ENCODE measurements at regions not wholly inside any gene's neighbourhood (a gene's known extent, or its start where the extent isn't known, plus 50 kb on each side); places are given as distances from the start of the nearest gene placed in this dataset.

DNA sequence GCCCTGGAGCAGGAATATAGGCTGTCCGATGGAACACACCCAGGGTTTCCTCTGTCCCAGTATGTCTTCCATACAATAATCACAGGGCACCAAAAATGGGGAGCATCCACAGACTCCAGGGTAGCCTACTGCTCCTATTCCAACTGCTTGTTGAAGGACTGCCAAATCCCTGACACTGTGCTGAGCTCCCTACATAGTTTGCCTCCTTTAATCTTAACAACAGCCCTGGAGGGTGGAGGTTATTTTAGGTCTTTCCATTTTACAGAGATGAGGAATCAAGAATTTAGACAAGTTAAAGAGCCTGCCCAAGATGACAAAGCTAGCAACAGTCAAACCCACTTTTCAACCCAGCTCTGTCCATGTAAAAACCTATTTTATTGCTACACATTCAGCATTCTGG lies 790.4 kb downstream of the DIAPH3 start:
- Histone ChIP-seq H3K4me3 (replicated peaks in 1 of 3; ENCODE audit: insufficient read depth in 1 of 3, low read depth in 2 of 3, low read length in 3 of 3) (no peak overlapping the region), H3K27me3 (ENCODE audit: control insufficient read depth in 1 of 2, insufficient read depth in 2 of 2, low read length in 2 of 2) (no peaks in the 10 kb centered on the region), H3K9me3 (ENCODE audit: low read length) (no peaks in the 10 kb centered on the region), H3K36me3 (replicated peaks in 1 of 2; ENCODE audit: control insufficient read depth in 1 of 2, insufficient read depth in 2 of 2, low read length in 2 of 2) (no peaks in the 10 kb centered on the region), H3K27ac (ENCODE audit: extremely low read length, insufficient read depth, low read length) (no peak overlapping the region), H3K9ac (ENCODE audit: insufficient read depth, low read depth, low read length) (no peak overlapping the region), H3K4me1 (ENCODE audit: insufficient read depth, low read length) (no peaks in the 10 kb centered on the region), H2AFZ (ENCODE audit: low read length) (no peak overlapping the region), H4K20me1 (ENCODE audit: insufficient read depth, low read length) (no peaks in the 10 kb centered on the region), H3K79me2 (ENCODE audit: insufficient read depth, low read length) (no peaks in the 10 kb centered on the region), H3K4me2 (ENCODE audit: low read depth, low read length) (no peak overlapping the region)
- no peak for DNase-seq (ENCODE audit: low spot score)
- TF ChIP-seq HOXA3 (CRISPR knock-in tag; IDR thresholded peaks at IDR 0.05) (no peak), TERF1 (CRISPR knock-in tag; IDR thresholded peaks at IDR 0.05) (no peak)
- ATAC-seq = no peak
- no TSS peak for BruUV-seq (replicated peaks)
- FAIRE-seq = no peak
- ChIA-PET POLR2A (no interaction called here), CTCF (ENCODE audit: low intra/inter-chr PET ratio, low total read pairs) (no interaction called here)
- in situ Hi-C loops (cut with HindIII; ENCODE audit: extremely low pct_ligation_motif_present, low pct_unique_long_range_greater_than_20kb) = no loop called here
- WGBS (ENCODE audit: low lambda C conversion rate) = 0% methylated on average over 1 of the region's 1 CpG
- intact Hi-C loops (cut with micrococcal nuclease; ENCODE audit: unreplicated experiment) = no loop called here

DNA sequence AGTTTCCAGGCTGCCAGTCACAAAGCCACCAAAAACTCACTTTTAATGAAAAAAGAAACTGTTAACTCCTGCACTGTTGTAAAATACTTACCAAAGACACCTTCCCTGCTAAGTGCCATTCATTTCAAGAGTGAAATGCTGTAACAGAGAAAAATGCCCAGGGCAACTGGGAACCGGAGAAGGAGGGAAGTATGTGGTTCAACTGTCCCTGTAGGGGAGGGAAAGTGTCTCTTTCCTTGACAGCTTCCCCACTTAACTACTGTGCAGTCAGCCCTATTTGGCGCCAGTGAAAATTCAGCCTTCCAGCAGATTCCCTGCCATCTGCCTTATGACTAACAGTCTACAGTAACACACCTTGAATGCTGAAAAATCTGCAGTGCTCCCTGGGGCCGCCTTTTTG lies 789.0 kb downstream of the DIAPH3 start:
- POLR2A ChIA-PET = no interaction called here
- no peak for FAIRE-seq

More for the DNA sequence above, 789.0 kb downstream of the DIAPH3 start:
- no peaks in the 10 kb centered on the region for H3K4me1 ChIP-seq (ENCODE audit: insufficient read depth, low read length)
- H4K20me1 ChIP-seq (ENCODE audit: insufficient read depth, low read length) = no peaks in the 10 kb centered on the region
- intact Hi-C loops (cut with micrococcal nuclease; ENCODE audit: unreplicated experiment) = no loop called here
- in situ Hi-C loops (cut with HindIII; ENCODE audit: extremely low pct_ligation_motif_present, low pct_unique_long_range_greater_than_20kb) = no loop called here
- TF ChIP-seq ZSCAN22 (CRISPR knock-in tag; IDR thresholded peaks at IDR 0.05) (no peak), ATF2 (CRISPR knock-in tag; IDR thresholded peaks at IDR 0.05) (no peak)
- WGBS (ENCODE audit: low lambda C conversion rate) = 25% methylated on average over 3 of the region's 3 CpGs
- H3K27me3 ChIP-seq (ENCODE audit: control insufficient read depth in 1 of 2, insufficient read depth in 2 of 2, low read length in 2 of 2) = no peaks in the 10 kb centered on the region
- no peak overlapping the region for H3K27ac ChIP-seq (ENCODE audit: extremely low read length, insufficient read depth, low read length)
- ATAC-seq (no peak), DNase-seq (ENCODE audit: low spot score) (no peak)
- BruUV-seq (replicated peaks) = no TSS peak
- H2AFZ ChIP-seq (ENCODE audit: low read length) = no peak overlapping the region
- no peaks in the 10 kb centered on the region for H3K79me2 ChIP-seq (ENCODE audit: insufficient read depth, low read length)
- no peaks in the 10 kb centered on the region for H3K36me3 ChIP-seq (replicated peaks in 1 of 2; ENCODE audit: control insufficient read depth in 1 of 2, insufficient read depth in 2 of 2, low read length in 2 of 2)
- CTCF ChIA-PET (ENCODE audit: low intra/inter-chr PET ratio, low total read pairs) = no interaction called here
- no peak overlapping the region for H3K4me2 ChIP-seq (ENCODE audit: low read depth, low read length)
- H3K9me3 ChIP-seq (ENCODE audit: low read length) = no peaks in the 10 kb centered on the region
- H3K4me3 ChIP-seq (replicated peaks in 1 of 3; ENCODE audit: insufficient read depth in 1 of 3, low read depth in 2 of 3, low read length in 3 of 3) = no peak overlapping the region
- no peak overlapping the region for H3K9ac ChIP-seq (ENCODE audit: insufficient read depth, low read depth, low read length)

Data from HepG2 (cell line).